Transverse colon (tissue), 4 donors: ENCODE measurements at regions not wholly inside any gene's neighbourhood (a gene's known extent, or its start where the extent isn't known, plus 50 kb on each side); places are given as distances from the start of the nearest gene placed in this dataset.

Source experiments
- DNase-seq: peaks from one replicate; pipeline ENCODE4 v3.0.0-alpha.2; 2019
- H3K27ac ChIP-seq, 4 donors: fragments of 200-600 bp; sonication (generic); 2 replicates each; pipeline ENCODE4 v1.5.1; 2016 to 2018; ENCODE audit warnings: inconsistent platforms in 4 of 4
- H3K27me3 ChIP-seq: fragments of 200-600 bp; sonication (generic); 2 replicates; pipeline ENCODE4 v1.5.1; 2017; ENCODE audit warnings: inconsistent platforms
- H3K36me3 ChIP-seq, 4 donors: fragments of 200-600 bp; sonication (generic); 2 replicates each; pipeline ENCODE4 v1.5.1; 2017 to 2019; ENCODE audit warnings: inconsistent platforms in 4 of 4
- H3K4me1 ChIP-seq, 4 donors: fragments of 200-600 bp; sonication (generic); 2 replicates each; pipeline ENCODE4 v1.5.1; 2017 to 2020; ENCODE audit warnings: inconsistent platforms in 4 of 4
- H3K4me3 ChIP-seq, 4 donors: fragments of 200-600 bp; sonication (generic); 1 replicate in 1 of 4; 2 replicates in 3 of 4; pipeline versions ENCODE4 v1.5.1 to v1.6.1; 2017 to 2019; ENCODE audit warnings: inconsistent platforms in 4 of 4
- H3K9me3 ChIP-seq, 2 donors: fragments of 200-600 bp; sonication (generic); 2 replicates each; pipeline ENCODE4 v1.5.1; 2017 to 2019; ENCODE audit warnings: inconsistent platforms in 2 of 2
- EP300 ChIP-seq: sonication (generic); formaldehyde crosslinking; IDR thresholded peaks from one replicate; pipeline ENCODE4 v1.6.1; 2017; ENCODE audit warnings: antibody characterized with exemption, low read depth
- POLR2A ChIP-seq: fragments of 450-650 bp; IDR thresholded peaks from one replicate; pipeline ENCODE4 v1.6.1; 2016; ENCODE audit warnings: antibody characterized with exemption, mild to moderate bottlenecking, moderate library complexity
- POLR2AphosphoS5 ChIP-seq, 3 donors: sonication (generic); formaldehyde crosslinking; IDR thresholded peaks; one replicate each; pipeline ENCODE4 v1.6.1; 2016; ENCODE audit warnings: antibody characterized with exemption in 3 of 3
- WGBS, 2 donors: methylation state at CpG; one replicate each; pipeline ENCODE4 v1.1.5; 2018; ENCODE audit warnings: low coverage in 1 of 2; 5-methylcytosine and 5-hydroxymethylcytosine counted together
- in situ Hi-C, 4 donors: fragments of 200-750 bp; cut with MboI; loops; one replicate each; pipeline versions ENCODE4 v1.15.0 to v1.15.1; 2017; ENCODE audit warnings: low sequenced_read_pairs in 3 of 4, low pct_ligation_motif_present in 1 of 4, low pct_unique_long_range_greater_than_20kb in 1 of 4
- intact Hi-C: fragments of 100-400 bp; cut with DNase I; formaldehyde crosslinking; loops from one replicate; pipeline ENCODE4 v1.15.1; 2023; ENCODE audit warnings: low total_unique reads
- TF ChIP-seq, protein P1 (sequence below), 5 experiments: fragments of 200-600 bp in 3 of 5; fragments of 450-650 bp in 2 of 5; sonication (generic) in 3 of 5; IDR thresholded peaks; 1 replicate in 2 of 5; 2 replicates in 3 of 5; pipeline ENCODE4 v1.5.1; 2016 to 2017; ENCODE audit warnings: antibody characterized with exemption in 5 of 5, inconsistent platforms in 3 of 5, mild to moderate bottlenecking in 2 of 5, moderate library complexity in 1 of 5

DNA sequence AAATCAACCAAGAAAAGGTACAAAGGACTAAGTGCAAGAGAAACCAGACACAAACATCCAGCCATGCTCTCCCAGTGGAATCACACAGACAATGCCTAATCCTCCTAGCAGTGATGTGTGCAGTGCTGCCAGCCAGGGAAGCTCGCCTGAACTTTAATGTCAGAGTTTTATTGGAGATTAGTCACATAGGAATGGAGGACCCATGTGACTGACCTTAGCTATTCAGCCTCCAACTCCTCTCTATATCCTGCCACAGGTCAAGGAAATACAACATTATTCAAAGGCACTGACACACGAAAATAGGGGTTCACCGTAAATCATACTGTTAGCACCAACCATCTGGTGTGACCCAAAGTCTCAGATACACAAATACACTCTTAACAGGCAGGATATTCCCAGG lies 684.6 kb downstream of the DOK5 start:
- Histone ChIP-seq H3K27me3 (no peaks in the 10 kb centered on the region), H3K4me1 (no peaks in the 10 kb centered on the region), H3K27ac (no peak overlapping the region), H3K9me3 (no peaks in the 10 kb centered on the region), H3K36me3 (no peaks in the 10 kb centered on the region), H3K4me3 (no peak overlapping the region)
- intact Hi-C loops = no loop called here
- DNase-seq = no peak
- WGBS, 2 donors = 14 to 45% methylated on average over 1 to 3 of the region's 3 CpGs
- TF ChIP-seq EP300 (no peak), POLR2A (no peak), POLR2AphosphoS5 (IDR thresholded peaks at IDR 0.05) (no peak)
- TF ChIP-seq, protein P1, sequence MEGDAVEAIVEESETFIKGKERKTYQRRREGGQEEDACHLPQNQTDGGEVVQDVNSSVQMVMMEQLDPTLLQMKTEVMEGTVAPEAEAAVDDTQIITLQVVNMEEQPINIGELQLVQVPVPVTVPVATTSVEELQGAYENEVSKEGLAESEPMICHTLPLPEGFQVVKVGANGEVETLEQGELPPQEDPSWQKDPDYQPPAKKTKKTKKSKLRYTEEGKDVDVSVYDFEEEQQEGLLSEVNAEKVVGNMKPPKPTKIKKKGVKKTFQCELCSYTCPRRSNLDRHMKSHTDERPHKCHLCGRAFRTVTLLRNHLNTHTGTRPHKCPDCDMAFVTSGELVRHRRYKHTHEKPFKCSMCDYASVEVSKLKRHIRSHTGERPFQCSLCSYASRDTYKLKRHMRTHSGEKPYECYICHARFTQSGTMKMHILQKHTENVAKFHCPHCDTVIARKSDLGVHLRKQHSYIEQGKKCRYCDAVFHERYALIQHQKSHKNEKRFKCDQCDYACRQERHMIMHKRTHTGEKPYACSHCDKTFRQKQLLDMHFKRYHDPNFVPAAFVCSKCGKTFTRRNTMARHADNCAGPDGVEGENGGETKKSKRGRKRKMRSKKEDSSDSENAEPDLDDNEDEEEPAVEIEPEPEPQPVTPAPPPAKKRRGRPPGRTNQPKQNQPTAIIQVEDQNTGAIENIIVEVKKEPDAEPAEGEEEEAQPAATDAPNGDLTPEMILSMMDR (IDR thresholded peaks at IDR 0.05) = no peak
- in situ Hi-C loops = loop anchor here in 1 of 4 donors (25.0 kb wide), 1 partner anchor 98 kb away; no protein-coding TSS in a partner anchor

DNA sequence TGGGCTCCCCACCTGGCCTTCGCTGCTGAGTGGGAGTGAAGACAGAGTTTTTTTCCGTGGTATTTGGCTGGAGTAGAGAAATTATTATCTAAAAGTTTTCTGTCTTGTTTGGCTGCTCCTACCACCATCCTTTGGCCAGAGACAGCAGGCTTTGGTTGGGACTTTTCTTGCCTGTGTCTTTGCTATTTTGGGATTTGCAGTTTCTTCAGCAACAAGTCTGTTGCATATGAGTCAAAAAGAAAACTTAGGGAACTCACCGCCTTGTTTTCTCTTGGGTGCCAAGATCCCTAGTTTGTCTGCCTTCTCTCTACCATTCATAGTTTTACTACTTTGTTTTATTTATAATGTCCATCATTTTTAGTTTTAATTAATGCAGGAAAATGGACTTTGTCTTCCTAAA lies 683.8 kb downstream of the DOK5 start:
- no peaks in the 10 kb centered on the region for H3K27me3 ChIP-seq
- WGBS, 2 donors = 76% methylated on average over 3 of the region's 3 CpGs; no CpG with 5 or more reads in 1 of the 2 donors
- intact Hi-C loops = no loop called here
- H3K4me3 ChIP-seq = no peak overlapping the region
- DNase-seq = no peak
- no peaks in the 10 kb centered on the region for H3K4me1 ChIP-seq
- H3K27ac ChIP-seq = no peak overlapping the region
- H3K9me3 ChIP-seq = no peaks in the 10 kb centered on the region
- in situ Hi-C loops = loop anchor here in 1 of 4 donors (25.0 kb wide), 1 partner anchor 97 kb away; no protein-coding TSS in a partner anchor
- TF ChIP-seq POLR2A (no peak), POLR2AphosphoS5 (IDR thresholded peaks at IDR 0.05) (no peak), EP300 (no peak)
- TF ChIP-seq, protein P1 (IDR thresholded peaks at IDR 0.05) = no peak
- H3K36me3 ChIP-seq = no peaks in the 10 kb centered on the region

DNA sequence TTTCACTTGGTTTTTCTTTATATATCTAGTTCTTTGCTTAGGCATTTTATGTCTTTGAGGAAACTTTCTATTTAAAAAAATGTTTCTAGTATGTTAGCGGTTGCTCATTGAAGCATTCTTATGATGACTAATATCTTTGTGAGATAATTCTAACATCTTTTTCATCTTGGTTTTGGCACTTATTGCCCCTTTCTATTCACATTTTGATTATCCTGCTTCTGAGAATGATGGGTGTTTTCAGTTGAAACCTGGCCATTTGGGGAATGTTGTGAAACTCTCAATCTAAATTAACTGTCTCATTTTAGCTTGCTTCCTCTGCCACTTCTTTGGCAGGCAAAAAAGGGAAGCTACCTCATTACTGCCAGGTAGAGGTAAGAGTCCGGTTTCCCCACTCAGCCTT lies 683.1 kb downstream of the DOK5 start:
- 94 to 100% methylated on average over 1 to 2 of the region's 2 CpGs for WGBS, 2 donors
- no peak overlapping the region for H3K27ac ChIP-seq
- H3K36me3 ChIP-seq = no peaks in the 10 kb centered on the region
- no peak for DNase-seq
- no peaks in the 10 kb centered on the region for H3K27me3 ChIP-seq
- TF ChIP-seq, protein P1 (IDR thresholded peaks at IDR 0.05) = no peak
- no peak for TF ChIP-seq POLR2A
- TF ChIP-seq EP300 = no peak
- no peak for TF ChIP-seq POLR2AphosphoS5 (IDR thresholded peaks at IDR 0.05)
- intact Hi-C loops (no loop called here), in situ Hi-C loops (loop anchor here in 1 of 4 donors (25.0 kb wide), 1 partner anchor 96 kb away; no protein-coding TSS in a partner anchor)
- H3K4me3 ChIP-seq = no peak overlapping the region
- no peaks in the 10 kb centered on the region for H3K4me1 ChIP-seq
- H3K9me3 ChIP-seq = no peaks in the 10 kb centered on the region

DNA sequence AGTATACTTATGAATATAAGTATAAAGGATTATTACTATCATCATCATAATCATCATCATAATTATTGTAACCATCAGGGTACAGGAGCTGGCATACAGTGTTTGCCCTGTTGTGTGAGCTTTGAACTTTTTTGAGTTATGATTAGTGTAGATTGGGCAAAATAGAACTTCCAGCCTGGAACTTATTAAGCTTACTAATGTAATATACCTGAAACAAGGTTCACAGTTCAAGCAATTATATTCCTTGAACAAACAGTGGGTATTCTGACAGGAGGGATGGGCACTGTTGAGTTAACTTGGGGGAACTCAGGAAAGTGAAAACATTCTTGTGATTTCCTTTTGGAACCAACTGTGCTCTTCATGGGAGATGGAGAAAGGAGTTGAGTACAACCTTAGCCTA lies 680.0 kb downstream of the DOK5 start:
- H3K4me1 ChIP-seq = no peaks in the 10 kb centered on the region
- H3K9me3 ChIP-seq = no peaks in the 10 kb centered on the region
- H3K4me3 ChIP-seq = no peak overlapping the region
- H3K27me3 ChIP-seq = no peaks in the 10 kb centered on the region
- H3K36me3 ChIP-seq = no peaks in the 10 kb centered on the region
- intact Hi-C loops (no loop called here), in situ Hi-C loops (loop anchor here in 1 of 4 donors (25.0 kb wide), 1 partner anchor 93 kb away; no protein-coding TSS in a partner anchor)
- peak overlapping the region in 1 of 4 donors; percentile 1 for H3K27ac ChIP-seq
- DNase-seq = no peak
- TF ChIP-seq POLR2AphosphoS5 (IDR thresholded peaks at IDR 0.05) (no peak), POLR2A (no peak), EP300 (no peak)
- TF ChIP-seq, protein P1 (IDR thresholded peaks at IDR 0.05) = no peak
